GM19455 (cell line): ENCODE measurements at regions not wholly inside any gene's neighbourhood (a gene's known extent, or its start where the extent isn't known, plus 50 kb on each side); places are given as distances from the start of the nearest gene placed in this dataset.

Experiments
- ATAC-seq: cut with Tn5 transposase; IDR thresholded peaks from one replicate; pipeline ENCODE4 v1.9.1; 2021; ENCODE audit not compliant: unreplicated experiment

DNA sequence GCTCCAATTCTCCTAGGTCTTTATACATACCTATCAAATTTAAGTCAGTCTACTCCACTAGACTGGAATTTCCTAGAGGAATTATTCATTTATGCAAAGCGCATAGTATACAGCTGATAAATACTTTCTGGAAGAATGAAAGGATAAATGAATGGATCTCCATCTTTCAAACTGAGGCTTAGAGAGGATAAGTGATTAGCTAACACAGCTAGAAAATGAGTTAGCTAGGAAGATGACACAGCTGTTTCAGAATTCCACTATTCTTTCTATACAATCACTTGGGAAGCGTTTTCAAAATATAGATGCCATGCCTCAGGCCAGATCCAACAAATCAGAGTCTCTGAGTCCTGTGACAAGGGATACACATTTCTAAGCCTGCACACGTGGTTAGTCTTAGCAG, 1146.6 kb upstream of the ZEB2 start:
- ATAC-seq = no peak

- ATAC-seq = no peak
Measured at GRCh38 chr2:145657265-145657664, 1137.3 kb upstream of the ZEB2 start.

DNA sequence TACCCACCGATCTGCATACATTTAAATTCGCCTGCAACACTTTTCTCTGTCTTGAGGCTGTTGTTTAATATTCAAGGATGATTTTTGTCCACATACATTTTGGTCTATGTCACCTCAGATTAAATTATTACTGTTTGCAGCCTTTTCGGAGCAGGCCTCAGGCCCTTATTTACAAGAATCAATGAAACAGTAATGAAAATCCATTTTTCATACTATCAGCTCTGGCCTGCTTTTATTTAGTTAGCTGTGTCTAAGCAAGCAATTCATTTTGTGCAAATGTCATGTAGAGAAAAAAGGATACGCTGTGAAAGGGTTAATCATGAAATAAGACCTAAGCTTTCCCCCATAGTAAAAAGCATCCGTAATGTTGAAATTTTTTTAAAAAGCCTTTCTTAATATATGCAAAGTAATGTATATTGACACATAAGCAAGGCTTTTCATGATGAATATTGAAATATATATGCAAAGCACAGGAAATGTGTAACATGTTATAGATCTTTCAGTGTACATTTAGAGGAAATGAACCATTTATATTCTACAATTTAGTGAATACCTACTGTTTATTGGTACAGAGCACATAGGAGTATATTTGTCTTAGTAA, 1135.3 kb upstream of the ZEB2 start:
- ATAC-seq = no peak

DNA sequence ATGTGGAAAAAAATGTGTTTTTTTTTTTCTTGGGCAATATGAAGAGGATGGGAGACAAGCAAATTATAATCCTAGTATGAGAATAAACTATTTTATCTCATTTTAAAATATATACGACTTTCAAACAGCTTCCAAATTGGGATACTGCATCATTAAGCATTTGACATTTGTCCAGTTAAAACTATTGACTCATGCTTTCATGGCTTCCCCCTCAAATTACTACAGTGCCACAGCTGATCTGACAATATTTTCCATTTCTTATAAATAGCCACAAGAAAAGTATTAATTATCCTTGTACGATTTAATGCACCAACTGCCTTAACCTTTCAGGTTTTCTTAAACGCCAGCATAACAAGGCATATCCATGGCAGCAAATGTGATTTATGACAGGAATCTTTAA, 1134.8 kb upstream of the ZEB2 start:
- no peak for ATAC-seq

DNA sequence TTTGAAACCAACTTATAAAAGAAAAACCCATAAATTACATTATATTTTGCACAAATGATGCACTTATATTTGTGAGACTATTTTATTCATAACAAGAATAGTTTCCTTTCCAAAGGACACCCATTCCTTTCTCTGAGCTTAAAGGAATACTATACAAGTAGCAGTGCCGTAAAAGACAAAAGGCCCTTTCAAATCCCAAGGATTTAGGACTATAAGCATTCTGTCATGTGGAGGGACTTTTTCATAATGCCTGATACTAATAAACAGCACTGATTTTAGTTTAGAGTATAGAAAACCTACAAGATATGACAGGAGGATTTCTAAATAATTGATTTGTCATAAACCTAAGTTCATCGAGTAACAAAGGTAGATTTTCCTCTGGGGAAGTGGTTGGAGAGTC, 1134.2 kb upstream of the ZEB2 start:
- ATAC-seq = no peak

- ATAC-seq = no peak
Measured at GRCh38 chr2:145653553-145653952, 1133.6 kb upstream of the ZEB2 start.

GRCh38 chr2:145652571-145653545, 1132.9 kb upstream of the ZEB2 start:
- ATAC-seq = no peak

- no peak for ATAC-seq
Measured at GRCh38 chr2:145652036-145652435, 1132.1 kb upstream of the ZEB2 start.

DNA sequence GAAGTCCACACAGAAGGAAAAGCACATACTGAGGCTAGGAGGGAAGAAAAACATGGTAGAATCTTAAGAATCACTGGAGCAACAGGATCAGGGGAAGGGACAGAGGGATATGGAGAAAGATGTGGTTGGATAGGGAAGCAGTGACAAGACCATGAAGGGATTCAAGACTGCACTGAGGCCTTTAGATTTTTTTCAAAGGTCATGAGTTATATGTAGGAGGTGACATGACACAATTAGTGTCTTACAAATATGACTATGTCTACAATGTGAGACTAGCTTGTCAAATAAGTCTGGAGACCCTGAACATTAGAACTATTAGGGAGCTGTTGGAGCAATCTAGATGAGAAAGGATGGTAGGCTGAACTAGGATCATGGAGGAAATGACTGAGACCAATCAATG, 1130.3 kb upstream of the ZEB2 start:
- no peak for ATAC-seq

DNA sequence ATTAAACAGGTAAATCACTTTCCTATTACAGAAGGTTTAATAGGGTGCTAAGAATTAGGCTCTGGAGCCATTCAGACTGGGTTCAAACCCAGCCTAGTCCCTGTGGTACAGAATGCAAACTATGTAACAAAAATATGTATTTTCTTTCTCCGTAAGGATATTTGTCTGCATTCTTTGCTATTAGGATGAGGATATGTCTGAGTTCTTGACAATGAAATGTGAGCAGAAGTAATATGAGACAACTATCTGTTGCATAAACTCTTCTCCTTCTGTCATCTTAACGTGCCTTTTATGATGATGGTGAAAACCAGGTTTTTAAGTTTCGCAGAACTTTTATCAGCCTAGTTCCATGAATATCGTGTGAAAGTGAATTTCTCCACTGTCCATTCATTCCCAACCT, 1129.1 kb upstream of the ZEB2 start:
- ATAC-seq = no peak

DNA sequence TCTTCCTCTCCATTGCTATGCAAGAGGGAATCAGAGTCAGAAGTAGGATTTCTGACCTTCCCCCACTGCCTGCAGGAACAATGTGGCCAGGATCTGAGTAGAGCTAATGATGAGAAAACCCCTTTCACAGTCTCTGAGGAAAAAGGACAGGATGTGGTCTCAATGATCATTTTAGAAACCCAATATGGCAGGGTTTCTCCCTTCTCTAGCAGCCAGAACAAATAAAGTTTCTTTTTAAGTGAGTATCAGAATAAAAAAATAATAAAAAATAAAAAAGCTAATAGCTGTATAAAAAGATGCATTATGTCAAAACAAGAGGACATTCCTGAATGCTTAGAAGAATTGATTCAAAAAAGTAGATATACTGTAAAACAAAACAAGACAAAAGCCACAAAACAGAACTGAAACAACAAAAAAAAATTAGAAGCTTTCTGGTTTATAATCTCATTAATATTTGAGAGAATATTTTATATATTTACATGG, 1124.9 kb upstream of the ZEB2 start:
- peak; percentile 96 for ATAC-seq

- no peak for ATAC-seq
Measured at GRCh38 chr2:145638675-145639074, 1118.8 kb upstream of the ZEB2 start.

DNA sequence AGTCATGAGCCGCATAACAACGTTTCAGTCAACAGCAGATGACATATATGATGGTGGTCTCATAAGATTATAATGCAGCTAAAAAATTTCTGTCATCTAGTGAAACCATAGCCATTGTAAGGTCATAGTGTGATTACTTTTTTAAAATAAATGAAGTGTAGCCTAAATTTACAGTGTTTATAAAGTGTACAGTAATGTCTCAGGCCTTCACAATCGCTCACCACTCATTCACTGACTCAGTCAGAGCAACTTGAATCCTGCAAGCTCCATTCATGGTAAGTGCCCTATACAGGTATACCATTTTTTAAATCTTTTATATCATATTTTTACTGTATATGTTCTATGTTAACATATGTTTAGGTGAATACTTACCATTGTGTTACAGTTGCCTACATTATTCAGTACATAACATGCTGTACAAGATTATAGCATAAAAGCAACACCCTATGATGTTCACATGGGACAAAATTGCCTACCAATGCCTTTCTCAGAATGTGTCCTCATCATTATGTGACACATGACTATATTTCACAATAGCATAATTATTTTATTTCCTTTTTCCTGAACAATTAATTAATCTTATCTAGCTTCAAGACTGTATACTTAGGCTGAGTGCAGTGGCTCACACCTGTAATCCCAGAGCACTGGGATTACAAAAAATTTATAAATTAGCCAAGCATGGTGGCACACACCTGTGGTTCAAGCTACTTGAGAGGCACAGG, 1115.9 kb upstream of the ZEB2 start:
- ATAC-seq = no peak

DNA sequence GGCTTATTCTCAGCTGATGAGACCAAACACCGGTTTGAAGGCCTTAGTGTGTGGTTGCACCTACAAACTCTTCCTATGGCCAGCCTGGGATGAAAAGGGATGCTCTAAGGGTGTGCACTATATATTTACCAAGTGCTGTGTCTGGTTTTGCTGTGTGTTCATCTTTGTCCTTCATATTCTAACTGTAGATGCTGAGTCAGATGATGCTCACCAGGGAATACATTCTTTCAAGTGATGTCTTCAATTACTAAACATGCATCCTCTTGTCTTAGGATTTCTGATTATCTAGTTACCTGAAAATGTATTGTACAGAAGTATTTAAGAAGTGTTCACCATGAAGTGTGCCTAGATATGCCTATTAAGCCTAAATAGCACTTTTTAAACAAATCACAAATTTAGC, 1111.6 kb upstream of the ZEB2 start:
- ATAC-seq = no peak

GRCh38 chr2:145626301-145626700, 1106.4 kb upstream of the ZEB2 start:
- ATAC-seq = no peak

DNA sequence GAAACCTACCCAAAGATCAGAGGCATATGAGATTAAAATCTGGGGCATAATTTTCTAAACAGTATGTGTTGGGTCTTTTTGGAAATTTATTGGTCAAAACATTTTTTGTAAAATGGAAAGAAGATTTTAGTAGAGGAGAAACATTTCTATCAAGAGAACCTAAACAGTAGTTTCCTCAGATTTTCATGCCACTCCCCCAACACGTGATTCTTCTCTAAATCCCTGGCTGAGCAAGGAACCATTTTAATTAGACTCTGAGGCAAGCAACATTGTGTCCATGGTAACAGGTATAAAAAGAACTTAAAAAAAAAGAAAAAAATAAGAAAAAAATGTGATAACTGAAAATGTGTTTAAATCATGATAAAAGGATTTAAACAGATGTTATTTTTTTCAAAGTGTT, 1105.2 kb upstream of the ZEB2 start:
- no peak for ATAC-seq

DNA sequence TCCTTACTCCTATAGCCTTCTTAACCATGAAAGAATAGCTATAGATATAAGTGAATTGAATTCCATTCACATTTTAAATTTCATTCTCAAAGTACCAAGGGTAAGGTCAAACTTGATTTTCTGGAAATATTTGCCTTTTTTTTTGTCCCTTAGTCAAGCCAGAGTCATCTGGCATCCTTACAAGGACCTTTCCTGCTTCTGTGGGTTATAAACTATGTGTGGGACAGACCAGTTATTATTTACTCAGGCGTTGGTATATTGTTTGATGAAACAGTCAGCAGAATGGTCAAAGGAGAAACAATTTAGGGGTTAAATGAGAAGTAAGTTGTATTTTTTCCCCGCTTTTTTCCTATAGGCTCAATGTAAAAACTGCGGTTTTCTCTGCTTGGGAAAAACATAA, 1103.2 kb upstream of the ZEB2 start:
- no peak for ATAC-seq

- ATAC-seq = no peak
Measured at GRCh38 chr2:145622285-145622684, 1102.4 kb upstream of the ZEB2 start.

DNA sequence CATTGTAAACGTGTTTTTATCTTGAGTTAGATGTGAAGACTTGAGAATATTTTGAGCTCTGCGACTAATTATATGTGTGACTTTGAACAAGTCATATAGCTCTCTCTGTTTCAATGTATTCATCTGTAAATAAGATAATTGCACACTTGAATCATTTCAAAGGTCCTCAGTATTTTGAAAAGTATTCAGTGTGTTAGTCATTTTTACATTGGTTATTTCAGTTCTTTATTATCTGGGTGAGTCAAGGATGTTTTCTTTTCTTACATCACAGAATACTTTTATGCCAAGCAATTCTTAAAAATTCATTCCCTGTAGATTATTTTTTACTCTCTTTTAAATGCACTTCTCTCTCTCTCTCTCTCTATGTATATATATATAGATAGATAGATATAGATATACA, 1098.0 kb upstream of the ZEB2 start:
- ATAC-seq = no peak

DNA sequence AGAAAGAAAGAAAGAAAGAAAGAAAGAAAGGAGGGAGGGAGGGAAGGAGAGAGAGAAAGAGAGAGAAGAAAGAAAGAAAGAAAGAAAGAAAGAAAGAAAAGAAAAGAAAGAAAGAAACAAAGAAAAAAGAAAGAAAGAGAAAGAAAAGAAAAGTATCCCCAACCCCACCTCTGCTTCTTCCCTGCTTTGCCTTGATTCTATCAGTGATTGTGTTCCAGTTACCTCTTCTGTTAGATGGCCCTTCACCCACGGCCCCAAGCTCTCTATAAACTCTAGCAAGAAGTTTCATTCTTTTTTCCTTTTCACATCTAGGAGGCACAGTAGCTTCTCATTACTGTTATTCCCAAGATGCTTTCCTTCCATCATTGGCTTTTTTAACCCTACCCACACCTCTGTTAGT, 1097.5 kb upstream of the ZEB2 start:
- no peak for ATAC-seq

DNA sequence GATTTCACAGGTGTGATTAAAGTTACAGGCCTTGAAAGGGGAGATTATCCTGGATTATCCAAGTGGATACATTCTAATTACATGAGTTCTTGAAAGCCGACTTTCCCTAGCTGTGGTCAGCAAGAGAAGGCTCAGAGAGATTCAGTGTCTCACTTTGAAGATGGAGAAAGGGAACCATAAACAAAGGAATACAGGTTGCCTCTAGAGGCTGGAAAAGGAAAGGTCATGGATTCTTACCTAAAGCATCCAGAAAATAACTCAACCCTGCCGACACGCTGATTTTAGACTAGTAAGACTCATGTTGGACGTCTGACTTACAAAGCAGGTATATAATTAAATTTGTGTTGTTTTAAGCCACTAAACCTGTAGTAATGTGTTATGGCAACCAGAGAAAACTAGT, 1095.7 kb upstream of the ZEB2 start:
- ATAC-seq = no peak

- ATAC-seq = no peak
Measured at GRCh38 chr2:145609951-145610350, 1090.0 kb upstream of the ZEB2 start.
